ENCODE measurements at regions not wholly inside any gene's neighbourhood (a gene's known extent, or its start where the extent isn't known, plus 50 kb on each side); places are given as distances from the start of the nearest gene placed in this dataset.

DNA sequence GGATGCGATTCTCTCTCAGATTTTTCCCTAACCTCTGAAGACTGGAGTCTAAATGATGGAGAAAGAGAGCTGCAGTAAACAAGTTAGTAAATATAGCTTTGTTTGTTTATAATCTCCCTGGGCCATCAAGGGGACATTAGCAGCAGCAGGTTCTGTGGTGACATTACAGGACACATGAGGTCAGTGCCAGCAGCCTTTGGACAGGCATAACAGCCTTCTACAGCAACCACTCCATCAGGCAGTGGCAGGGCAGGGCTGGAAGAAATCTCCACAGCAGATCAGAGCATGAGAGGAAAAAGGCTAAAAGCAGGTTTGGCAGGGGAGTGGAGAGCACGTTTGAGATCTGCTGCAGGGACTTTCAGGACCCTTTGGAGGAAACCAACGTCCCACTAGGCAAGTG, 127.6 kb upstream of the ACP3 start:
- DNase-seq (ENCODE audit: low read depth), result no peak

DNA sequence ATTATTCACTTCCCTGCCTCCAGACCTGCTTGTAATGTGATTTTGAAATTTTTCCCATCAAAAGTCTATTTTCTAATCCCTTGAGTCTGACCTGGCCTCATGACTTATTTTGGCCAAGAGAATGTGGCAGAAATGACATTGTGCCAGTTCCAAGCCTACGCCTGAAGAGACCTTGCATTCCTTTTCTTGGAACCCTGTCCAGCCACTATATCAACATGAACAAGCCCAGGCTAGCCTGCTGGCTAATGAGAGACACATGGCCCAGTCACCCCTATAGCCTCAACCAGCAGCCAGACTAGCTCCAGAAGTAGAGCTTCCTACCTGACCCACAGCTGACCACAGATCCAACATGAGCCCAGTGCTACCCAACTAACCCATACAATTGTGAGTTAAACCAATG, 121.1 kb upstream of the ACP3 start:
- DNase-seq (ENCODE audit: low read depth), result no peak

DNA sequence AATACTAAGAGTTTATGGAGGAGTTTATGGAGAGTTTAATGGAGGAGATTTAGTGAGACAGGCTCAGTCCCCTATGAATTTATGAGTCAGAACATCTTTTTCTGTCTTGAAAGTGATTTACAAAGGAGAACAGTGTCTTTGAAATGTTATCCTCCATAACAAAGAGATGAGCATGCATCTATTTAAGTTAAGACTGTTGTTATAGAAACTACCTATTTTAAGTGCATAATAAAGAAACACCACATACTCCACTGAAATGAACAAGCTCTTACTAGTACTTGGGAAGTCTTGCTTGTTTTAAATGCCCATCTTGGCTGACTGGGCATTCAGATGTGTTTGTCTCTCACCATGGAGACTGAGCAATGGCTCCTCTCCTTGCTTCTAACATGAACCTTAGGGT, 118.7 kb upstream of the ACP3 start:
- no peak for DNase-seq (ENCODE audit: low read depth)

DNA sequence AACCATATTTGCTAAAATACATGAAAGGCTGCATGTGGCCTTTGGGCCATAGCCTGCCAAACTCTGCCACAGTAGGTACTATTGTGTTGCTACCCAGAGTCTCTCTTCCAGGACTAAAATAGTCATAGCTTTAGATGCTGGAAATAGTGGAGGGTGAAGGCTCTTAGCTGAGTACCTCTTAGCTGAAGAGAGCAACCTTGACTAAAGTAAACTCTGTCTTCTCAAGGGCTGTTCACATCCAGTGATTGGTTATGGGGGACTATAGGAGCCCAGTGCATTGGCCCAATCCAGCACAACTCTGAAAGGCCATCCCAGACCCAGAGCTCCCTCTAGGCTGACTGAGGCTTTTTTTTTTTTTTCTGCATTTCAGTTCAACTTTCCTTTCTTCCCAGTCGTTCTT, 117.8 kb upstream of the ACP3 start:
- DNase-seq (ENCODE audit: low read depth), result no peak

DNA sequence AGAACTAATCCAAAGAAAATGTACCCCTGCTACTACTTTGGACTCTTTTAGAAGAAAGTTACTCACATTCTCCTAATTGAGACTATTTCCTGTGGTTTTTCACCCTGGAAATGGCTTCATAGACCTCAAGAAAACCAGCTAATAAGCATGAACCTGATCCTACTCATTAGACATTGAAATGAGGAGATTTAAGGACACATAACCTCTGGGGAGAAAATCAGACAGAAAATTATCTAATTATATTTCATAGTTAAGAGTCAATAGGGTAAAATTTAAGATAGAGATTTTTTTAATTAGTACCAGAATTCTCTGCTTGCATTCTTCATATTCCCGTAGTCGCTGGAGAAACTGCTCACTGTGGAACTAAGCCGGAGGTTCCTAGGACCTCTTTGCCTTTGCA, 114.6 kb upstream of the ACP3 start:
- DNase-seq (ENCODE audit: low read depth), result no peak

DNA sequence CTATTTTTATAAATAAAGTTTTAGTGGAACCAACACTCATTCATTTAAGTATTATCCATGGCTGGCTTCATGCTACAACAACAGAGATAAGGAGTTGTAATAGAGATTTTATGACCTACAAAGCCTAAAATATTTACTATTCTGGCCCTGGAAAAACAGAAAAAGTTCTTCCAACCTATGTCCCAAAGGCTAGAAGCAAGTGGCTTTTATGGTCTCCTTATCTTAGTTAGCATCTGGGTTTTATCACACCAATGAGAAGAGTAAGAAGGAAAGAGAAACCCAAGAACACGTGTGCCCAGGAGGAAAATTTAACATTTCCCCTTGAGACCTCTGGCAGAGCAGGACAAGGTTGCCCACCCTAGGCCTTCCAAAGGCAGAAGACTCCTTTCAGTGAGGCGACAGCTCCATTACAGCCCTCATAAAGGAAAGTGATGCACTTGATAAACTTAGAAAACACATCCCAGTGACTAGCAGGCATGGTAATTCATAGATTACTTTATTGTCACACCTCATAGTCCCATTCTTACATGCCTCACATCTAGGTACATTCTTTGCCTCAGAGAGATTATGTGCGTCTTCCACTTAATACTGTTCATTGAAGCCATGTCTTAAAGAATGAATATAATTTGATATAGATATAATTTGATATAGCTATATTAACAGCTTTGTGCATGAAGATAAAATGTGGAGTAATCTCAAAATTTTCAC, 113.2 kb upstream of the ACP3 start:
- no peak for DNase-seq (ENCODE audit: low read depth)

DNA sequence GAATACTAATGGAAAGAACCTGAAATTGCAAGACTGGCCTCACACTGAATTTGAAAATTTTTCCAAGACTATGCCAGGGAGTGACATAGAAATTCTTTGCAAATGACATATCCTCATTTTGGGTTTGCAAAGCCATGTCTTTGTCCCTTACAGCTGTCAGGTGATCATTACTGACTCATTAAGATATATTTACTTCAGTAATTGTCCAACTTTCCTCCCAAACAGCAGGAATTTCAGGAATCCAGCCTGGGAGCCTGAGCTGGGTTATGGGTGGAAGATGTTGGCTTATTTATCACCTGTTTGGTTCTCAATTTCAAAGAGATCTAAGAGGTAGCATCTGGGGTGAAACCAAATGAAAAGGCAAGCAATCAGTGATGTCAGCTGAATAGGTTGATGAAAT, 111.6 kb upstream of the ACP3 start:
- no peak for DNase-seq (ENCODE audit: low read depth)

DNA sequence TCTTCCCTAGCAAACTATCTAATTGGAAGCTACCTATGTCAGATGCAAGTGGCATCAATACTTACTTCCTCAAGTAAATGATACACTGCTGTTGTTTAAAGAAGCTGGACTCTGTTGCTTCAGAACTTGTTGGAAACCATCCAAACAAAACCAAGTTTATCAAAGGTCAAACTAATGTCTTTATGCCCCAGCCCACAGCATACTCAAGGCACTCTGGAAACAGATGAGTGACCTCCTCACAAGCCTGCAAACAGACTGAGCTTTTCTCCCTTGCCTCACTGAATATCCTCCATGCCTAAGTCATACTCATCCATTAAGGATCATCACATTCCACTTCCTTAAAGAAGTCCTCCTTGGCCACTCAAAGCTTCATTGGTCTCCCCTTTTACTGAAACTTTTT, 107.4 kb upstream of the ACP3 start:
- no peak for DNase-seq (ENCODE audit: low read depth)

DNA sequence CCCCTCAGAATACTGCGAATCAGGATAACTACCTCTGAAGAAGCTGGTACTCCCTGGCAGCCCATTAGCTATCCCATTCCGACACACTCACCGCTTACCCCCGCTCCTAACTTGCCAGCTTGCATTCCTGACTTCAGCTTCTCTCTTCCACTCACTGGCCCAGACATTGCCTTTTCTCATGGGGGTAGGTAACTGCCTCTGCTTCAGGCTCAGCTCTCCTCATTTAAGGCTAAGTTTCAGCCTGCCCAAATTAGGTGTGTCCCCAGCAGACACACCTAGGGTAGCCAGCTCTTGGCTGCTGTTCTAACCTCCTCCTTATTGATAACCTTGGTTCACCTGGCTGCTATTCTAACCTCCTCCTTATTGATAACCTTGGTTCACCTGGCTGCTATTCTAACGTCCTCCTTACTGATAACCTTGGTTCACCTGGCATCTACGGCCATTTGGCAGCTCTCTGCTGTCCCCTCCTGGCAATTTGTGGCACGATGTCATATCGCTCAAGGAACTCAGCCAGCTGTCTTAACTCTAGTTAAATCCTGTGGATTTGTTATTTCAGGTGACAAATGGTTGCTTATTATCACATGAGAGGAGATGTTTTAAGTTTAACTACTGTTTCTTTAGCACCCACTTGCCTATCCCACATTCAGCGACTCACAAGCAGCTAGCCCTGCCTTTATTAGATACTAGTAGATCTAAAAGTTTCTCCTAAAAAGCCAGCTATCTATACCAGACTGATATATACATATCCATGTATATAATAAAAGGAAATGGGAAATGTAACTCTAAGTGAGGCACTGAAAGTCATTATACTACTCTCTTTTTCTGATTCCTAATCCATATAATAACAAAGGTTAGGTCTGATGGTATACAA, 106.5 kb upstream of the ACP3 start:
- peak; percentile 7 for DNase-seq (ENCODE audit: low read depth)

DNA sequence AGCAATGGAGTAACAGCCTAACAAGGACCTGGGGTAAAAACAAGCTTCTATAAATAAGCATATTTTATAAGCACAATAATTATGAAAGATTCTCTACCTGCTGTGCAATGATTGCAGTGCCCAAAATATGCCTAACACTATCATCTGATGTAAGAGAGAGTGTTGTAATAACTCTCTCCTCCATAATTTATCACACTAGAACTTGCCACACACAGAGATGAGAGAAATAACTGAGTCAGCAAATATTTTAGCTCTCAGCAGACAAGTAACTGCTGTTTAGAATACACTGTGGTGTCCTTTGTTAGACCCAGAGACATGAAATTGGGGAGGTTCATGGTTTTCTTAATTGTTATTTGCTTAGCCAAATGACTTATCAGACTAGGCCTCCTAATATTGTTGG, 105.3 kb upstream of the ACP3 start:
- DNase-seq (ENCODE audit: low read depth), result no peak

DNA sequence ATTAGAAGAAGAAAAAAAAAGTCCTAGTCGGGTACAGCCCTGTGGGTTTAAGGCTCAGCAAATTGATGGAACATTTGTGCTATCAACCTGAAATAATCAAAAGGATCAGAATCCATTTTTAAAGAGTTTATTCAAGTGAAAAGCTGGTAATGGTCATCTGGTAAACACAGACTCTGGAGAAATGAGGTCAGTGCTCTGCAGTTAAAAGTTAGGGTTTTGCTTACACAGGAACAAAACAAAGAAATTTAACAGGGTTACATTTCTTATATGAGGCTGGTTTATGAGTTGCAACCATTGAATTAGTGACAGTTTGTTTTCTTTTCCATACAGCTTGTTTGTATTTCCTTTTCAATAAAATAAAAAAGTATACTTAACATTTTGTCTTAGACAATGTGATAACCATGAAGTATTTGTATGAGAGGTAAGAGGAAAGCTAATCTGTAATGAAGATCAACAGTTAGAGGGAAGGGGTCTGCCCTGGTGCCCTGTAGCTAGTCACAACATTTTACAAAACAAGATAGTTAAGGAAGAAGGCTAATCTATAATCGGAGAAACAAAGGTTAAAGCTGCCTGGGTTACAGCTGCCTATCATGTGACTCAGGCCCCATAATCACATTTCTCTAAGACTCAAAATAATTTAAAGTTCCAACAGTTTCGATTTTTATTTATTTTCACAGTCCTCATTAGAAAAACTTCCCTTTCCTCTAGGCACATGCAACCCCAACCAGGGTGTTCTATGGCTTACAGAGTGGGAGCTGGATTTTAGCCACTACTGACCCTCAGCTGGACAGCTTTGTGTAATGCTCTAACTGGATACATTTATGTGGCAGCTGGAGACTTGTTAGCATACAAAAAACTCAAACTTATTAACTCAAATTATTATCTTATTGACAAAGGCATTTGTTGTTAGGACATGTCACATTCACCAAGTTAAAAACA, 98.1 kb upstream of the ACP3 start:
- no peak for DNase-seq (ENCODE audit: low read depth)

DNA sequence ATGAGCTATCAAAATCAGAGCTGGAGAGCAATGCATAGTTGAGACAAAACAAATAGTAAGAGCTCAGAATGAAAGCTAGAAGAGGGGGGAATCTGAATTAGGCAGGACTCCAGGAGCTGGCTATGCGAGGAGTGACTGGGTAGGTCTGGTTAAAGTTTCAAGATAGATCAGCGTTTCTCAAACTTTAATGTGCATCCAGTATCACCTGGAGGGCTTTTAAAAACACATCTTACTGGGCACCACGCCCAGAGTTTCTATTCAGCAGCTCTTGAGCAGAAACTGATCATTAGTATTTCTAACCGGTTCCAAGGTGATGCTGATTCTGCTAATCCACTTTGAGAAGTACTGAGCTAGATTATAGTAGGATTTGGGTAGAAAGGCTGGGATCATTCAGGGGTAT, 96.2 kb upstream of the ACP3 start:
- DNase-seq (ENCODE audit: low read depth), result no peak

DNA sequence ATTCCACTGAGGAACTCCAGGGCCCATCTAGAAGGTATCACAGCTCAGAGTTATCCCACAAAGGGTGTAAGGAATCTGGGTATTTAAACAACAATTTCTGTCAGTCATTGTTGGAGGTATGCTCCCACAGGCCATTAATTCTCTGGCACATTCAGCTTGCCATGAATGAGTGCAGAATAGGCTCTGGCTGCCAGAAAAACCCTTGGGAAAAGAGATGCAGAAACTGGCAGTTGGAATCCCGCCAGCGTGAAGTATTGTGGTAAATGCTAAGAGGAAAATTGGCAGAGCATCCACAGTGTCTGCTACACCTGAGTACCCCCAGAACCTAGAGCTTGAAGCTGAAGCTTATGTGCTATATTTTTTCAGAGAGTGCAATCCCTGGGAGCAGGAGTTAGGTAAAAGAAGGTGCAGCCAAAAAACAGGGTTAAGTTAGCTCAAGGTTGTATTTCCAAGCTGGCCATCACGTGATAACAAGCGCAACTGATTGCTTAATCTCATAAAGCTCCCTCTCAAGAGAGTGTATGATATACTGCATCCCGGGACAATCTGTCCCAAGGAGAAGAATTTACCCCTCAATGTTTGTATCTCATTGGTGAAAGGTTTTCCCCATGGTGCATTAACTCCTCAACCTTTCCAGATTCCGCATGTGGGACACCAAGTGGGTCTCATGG, 94.2 kb upstream of the ACP3 start:
- no peak for DNase-seq (ENCODE audit: low read depth)

DNA sequence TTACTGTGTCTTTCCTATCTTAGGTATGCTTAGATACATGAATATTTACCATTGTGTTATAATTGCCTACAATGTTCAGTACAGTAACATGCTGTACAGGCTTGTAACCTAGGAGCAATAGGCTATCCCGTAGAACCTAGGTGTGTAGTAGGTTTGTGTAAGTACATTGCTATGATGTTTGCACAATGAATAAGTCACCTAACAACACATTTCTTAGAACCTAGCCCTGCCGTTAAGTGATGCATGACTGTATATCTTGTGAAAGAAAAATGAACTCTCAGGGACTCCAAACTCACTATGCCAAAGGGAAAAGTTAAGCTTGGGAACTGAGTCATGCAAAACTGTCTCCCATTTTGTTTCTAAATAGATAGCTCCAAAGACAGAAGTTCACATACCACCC, 91.5 kb upstream of the ACP3 start:
- no peak for DNase-seq (ENCODE audit: low read depth)

DNA sequence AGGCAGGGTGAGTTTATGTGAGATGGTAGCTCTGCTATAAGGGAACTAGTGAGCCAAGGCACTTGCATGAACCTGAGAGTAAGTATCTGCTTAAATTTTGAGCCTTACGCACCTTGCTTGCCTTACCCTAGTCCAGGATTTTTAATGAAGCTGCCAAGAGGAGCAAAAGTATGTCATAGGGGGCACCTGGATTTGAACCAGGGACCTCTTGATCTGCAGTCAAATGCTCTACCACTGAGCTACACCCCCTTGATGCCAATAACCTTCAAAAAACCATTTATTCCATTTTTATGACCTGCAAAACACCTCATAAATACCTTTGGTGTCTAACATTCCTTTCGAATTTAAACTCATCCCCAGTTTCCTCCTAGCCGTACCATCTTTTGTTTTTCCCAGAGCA, 88.3 kb upstream of the ACP3 start:
- DNase-seq (ENCODE audit: low read depth), result peak; percentile 18

DNA sequence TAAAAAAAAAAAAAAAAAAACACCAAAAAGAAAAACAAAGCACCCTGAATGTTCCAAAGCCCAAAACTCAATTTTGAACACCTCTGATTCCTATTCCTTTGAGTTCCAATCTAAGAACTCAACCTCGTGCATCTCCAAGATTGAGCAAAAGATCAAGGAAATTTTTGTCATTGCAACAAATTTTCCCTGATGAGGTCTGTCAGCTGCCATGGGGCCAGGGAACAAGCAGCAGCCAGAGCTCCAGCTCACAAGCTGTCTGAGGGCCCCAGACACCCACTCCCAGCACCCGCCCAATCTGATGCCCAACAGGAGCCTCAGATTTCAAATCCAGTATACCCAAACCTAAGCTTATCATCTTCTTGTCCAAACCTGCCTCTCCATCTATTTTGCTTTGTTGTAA, 87.6 kb upstream of the ACP3 start:
- DNase-seq (ENCODE audit: low read depth), result no peak

DNA sequence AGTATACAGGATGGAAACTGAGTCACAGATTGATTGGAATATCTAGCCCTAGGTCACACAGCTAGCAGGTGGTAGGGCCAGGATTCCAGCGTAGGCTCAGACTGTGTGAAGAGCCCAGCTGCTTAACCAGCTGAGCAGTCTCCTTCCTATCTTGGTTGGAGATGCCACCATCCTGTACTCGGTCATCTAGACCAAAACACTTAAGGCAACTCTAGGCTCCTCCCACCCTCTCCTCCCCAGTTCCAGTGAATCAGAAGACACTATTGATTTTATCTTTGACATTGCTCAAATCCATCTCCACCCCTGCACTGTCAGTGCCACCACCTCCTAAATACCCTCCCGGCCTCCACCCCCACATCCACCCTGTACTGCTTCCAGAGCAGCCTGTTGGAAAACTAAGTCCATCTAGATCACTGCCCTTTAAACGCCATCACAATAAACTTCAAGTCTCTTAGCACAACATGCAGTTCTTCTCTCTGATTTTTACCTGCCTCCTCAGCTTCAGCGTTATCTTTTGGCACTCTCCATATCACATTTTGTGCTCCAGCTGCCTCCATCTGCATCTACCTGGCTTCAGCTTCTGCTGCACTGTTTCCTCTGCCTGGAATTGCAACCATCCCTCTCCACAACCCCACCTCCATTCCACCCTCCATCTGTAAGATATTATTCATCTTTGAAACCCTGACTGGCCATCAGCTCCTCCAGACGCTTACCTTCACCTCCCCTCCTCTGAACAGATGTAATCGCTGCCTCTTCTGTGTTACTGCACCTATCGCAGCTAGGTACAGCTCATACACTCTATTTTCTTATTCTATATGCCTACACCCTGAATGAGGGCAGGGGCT, 86.8 kb upstream of the ACP3 start:
- no peak for DNase-seq (ENCODE audit: low read depth)

DNA sequence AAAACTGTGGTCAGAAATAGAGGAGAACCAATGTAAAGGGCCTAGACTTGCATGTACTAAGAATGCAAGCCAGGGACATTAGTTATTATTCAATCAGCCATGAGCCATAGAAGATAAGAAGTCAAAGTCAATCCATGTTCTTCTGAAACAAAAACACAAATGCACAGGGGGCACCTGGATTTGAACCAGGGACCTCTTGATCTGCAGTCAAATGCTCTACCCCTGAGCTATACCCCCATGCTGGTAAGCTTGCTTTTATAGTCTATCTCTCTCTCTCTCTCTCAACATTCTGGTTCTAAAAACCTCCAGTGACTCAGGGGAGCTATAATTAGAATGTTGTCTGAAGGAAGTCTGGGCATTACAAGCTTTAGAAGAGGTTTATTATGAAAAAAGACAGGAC, 85.6 kb upstream of the ACP3 start:
- peak; percentile 59 for DNase-seq (ENCODE audit: low read depth)

DNA sequence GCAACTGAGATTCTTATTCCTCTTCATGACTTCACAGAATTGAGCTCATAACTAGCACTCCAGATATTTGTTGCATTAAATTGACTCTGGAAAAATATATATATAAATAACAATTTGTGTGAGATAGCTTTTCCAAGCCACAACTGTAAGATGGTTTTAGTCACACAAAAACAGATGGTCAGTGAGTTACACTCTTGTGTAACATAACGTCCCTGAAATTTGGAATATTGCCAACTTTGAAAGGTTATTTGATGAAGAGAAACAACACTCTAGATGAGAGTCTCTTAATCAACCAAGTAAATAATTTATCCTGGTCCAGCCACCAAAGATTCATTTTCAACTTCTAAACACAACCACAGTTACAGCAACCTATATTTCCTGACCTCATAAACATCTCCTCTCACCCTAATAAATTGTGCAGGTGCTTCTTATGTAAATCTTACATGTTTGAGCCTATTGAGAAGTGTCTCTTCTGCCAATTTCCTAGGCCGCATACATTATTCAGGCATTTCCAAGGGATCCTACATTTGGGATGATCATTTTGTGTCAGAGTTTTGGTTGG, 84.9 kb upstream of the ACP3 start:
- peak; percentile 11 for DNase-seq (ENCODE audit: low read depth)

DNA sequence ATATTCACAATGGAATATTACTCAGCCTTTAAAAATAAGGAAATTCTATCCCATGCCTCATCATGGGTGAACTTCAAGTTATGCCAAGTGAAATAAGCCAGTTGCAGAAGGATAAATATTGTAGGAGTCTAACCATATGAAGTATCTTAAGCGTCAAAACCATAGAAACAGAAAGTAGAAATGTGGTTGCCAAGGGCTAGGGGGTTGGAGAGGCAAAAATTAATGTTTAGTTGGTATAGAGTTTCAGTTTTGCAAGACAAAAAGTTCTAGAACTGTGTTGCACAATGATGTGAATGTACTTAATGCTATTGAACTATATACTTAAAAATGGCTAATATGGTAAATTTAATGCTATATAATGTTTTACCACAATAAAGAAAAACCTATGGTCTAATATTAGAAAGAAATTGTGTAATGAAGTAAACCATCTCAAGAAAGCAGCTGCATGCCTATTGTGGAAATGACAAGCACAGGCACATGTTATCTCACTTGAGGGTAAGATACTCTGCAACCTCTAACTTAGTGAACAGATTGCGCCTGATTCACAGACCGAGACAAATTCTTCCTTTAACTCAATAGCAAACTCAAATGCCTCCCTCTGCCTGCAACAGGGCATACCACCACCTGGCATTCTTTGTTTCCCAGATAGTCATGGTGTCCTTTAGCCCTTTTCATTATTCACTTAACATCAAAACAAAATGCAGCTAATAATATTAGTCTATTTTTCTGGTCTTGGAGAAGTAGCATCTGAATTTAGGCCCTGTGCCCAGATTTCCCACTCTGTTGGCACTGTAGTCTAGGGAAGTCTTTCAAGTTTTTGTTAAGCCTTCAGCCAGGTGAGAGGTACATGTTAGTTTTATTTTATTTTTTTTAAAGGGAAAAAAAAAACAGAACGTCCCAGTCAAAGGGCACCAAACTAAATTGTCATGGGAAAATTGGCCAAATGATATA, 80.2 kb upstream of the ACP3 start:
- no peak for DNase-seq (ENCODE audit: low read depth)

All from iris pigment epithelial cell (primary cell).